ENCODE measurements at regions not wholly inside any gene's neighbourhood (a gene's known extent, or its start where the extent isn't known, plus 50 kb on each side); places are given as distances from the start of the nearest gene placed in this dataset.

DNA sequence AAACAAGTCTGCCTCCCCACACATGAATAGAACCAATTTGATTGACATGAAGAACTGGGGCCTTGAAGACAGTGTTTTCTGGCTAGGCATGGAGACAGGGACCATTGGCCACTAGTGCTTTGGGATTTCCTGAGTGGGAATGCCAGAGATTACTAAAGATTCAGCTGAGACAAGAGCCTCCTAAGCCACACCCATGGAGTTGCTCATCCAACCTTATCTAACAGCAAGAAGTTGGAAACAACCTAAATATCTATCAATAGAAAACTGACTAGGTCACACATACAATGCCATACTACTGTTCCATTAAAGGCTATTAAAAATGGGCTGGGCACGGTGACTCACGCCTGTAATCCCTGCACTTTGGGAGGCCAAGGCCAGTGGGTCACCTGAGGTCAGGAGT, 184.1 kb downstream of the ZBTB18 start:
- TF ChIP-seq, protein P1, sequence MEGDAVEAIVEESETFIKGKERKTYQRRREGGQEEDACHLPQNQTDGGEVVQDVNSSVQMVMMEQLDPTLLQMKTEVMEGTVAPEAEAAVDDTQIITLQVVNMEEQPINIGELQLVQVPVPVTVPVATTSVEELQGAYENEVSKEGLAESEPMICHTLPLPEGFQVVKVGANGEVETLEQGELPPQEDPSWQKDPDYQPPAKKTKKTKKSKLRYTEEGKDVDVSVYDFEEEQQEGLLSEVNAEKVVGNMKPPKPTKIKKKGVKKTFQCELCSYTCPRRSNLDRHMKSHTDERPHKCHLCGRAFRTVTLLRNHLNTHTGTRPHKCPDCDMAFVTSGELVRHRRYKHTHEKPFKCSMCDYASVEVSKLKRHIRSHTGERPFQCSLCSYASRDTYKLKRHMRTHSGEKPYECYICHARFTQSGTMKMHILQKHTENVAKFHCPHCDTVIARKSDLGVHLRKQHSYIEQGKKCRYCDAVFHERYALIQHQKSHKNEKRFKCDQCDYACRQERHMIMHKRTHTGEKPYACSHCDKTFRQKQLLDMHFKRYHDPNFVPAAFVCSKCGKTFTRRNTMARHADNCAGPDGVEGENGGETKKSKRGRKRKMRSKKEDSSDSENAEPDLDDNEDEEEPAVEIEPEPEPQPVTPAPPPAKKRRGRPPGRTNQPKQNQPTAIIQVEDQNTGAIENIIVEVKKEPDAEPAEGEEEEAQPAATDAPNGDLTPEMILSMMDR (IDR thresholded peaks at IDR 0.05; ENCODE audit: control extremely low read depth, extremely low read depth) = no peak
- 90 to 98% methylated on average over 2 of the region's 2 CpGs for WGBS, 2 donors

DNA sequence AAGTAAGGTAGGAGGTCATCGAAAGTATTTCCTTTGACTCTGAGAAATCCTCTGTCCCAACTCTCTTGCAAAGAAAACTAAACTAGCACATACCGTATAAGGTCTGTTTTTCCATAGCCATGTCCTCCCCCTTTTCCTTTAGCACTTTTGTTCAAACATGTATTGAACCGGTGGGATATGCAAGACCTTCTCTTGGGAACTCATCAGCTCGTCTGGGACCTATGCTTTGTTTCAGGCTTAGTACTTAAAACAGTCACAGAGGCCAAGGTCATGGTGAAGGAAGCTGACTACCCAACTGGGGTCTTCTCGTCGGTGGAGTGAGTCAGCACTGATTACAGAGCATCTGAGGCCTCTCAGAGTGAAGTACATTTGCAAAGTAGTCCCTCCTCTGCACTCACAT, 185.0 kb downstream of the ZBTB18 start:
- 84 to 89% methylated on average over 6 of the region's 6 CpGs for WGBS, 2 donors
- no peak for ATAC-seq (ENCODE audit: insufficient read depth, low FRiP score)
- no peak overlapping the region for H3K27ac ChIP-seq (ENCODE audit: low read depth in 1 of 2, low read length in 1 of 2)
- no peaks in the 10 kb centered on the region for H3K36me3 ChIP-seq (ENCODE audit: control insufficient read depth in 4 of 4, insufficient read depth in 4 of 4, low read length in 4 of 4)
- TF ChIP-seq, protein P1 (IDR thresholded peaks at IDR 0.05; ENCODE audit: control extremely low read depth, extremely low read depth) = no peak
- peaks cover 0 to 9% (median 0%) of the 10 kb centered on the region in 5 donors for H3K4me1 ChIP-seq (ENCODE audit: control insufficient read depth in 5 of 5, insufficient read depth in 5 of 5, low read length in 5 of 5)
- H3K27me3 ChIP-seq (ENCODE audit: control insufficient read depth in 3 of 3, insufficient read depth in 3 of 3, low read length in 2 of 3) = no peaks in the 10 kb centered on the region
- H3K9ac ChIP-seq (ENCODE audit: insufficient read depth in 1 of 2, low read length in 2 of 2) = no peak overlapping the region
- H3K9me3 ChIP-seq (ENCODE audit: control insufficient read depth in 4 of 4, insufficient read depth in 3 of 4, low read length in 3 of 4) = peaks cover 0 to 7% (median 0%) of the 10 kb centered on the region in 4 donors
- no peak overlapping the region for H3K4me3 ChIP-seq
- DNase-seq = no peak

More for the DNA sequence above, 184.1 kb downstream of the ZBTB18 start:
- no peak overlapping the region for H3K4me3 ChIP-seq
- peaks cover 0 to 7% (median 0%) of the 10 kb centered on the region in 4 donors for H3K9me3 ChIP-seq (ENCODE audit: control insufficient read depth in 4 of 4, insufficient read depth in 3 of 4, low read length in 3 of 4)
- no peaks in the 10 kb centered on the region for H3K27me3 ChIP-seq (ENCODE audit: control insufficient read depth in 3 of 3, insufficient read depth in 3 of 3, low read length in 2 of 3)
- H3K36me3 ChIP-seq (ENCODE audit: control insufficient read depth in 4 of 4, insufficient read depth in 4 of 4, low read length in 4 of 4) = no peaks in the 10 kb centered on the region
- no peak overlapping the region for H3K9ac ChIP-seq (ENCODE audit: insufficient read depth in 1 of 2, low read length in 2 of 2)
- H3K4me1 ChIP-seq (ENCODE audit: control insufficient read depth in 5 of 5, insufficient read depth in 5 of 5, low read length in 5 of 5) = peaks cover 0 to 9% (median 0%) of the 10 kb centered on the region in 5 donors
- no peak overlapping the region for H3K27ac ChIP-seq (ENCODE audit: low read depth in 1 of 2, low read length in 1 of 2)
- DNase-seq (no peak), ATAC-seq (ENCODE audit: insufficient read depth, low FRiP score) (no peak)

DNA sequence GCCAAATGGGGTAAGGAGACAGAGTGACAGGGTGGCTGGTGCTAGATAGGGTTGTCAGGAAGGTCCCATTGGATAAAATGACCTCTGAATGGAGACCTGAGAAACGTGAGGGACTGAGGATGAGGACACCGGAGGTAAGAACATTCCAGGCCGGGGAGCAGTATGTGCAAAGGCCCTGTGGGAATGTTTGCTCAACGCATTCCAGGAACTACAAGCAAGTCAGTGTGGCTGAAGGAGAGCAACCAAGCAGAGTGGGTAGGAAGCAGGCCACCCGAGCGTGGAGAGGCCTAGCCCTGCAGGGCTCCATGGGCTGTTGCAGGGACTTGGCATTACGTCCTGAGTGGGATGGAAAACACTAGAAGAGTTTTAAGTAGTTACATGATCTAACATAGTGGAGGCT, 185.6 kb downstream of the ZBTB18 start:
- 74 to 86% methylated on average over 7 of the region's 7 CpGs for WGBS, 2 donors
- H3K9me3 ChIP-seq (ENCODE audit: control insufficient read depth in 4 of 4, insufficient read depth in 3 of 4, low read length in 3 of 4) = peaks cover 0 to 7% (median 0%) of the 10 kb centered on the region in 4 donors
- ATAC-seq (ENCODE audit: insufficient read depth, low FRiP score) = no peak
- H3K9ac ChIP-seq (ENCODE audit: insufficient read depth in 1 of 2, low read length in 2 of 2) = no peak overlapping the region
- no peak overlapping the region for H3K27ac ChIP-seq (ENCODE audit: low read depth in 1 of 2, low read length in 1 of 2)
- no peaks in the 10 kb centered on the region for H3K27me3 ChIP-seq (ENCODE audit: control insufficient read depth in 3 of 3, insufficient read depth in 3 of 3, low read length in 2 of 3)
- H3K36me3 ChIP-seq (ENCODE audit: control insufficient read depth in 4 of 4, insufficient read depth in 4 of 4, low read length in 4 of 4) = no peaks in the 10 kb centered on the region
- peaks cover 0 to 3% (median 0%) of the 10 kb centered on the region in 5 donors for H3K4me1 ChIP-seq (ENCODE audit: control insufficient read depth in 5 of 5, insufficient read depth in 5 of 5, low read length in 5 of 5)
- no peak for DNase-seq
- H3K4me3 ChIP-seq = no peak overlapping the region
- TF ChIP-seq, protein P1 (IDR thresholded peaks at IDR 0.05; ENCODE audit: control extremely low read depth, extremely low read depth) = no peak

DNA sequence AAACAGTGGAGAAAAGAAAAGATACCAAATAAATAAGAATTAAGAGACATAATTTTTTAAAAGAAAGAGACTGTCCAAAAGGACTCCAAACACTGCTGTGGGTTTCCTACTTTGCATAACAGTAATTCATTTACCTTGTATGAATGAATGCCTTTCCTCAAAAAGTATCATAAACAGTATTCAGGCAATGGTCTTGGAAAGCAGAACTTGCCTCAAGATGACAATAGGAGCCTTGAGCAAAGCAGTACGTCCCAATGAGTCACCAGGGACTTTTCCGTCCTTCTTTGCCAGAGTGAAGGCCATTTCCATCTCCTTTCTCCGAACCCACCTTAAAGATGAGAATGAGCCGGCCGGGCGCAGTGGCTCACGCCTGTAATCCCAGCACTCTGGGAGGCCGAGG, 186.4 kb downstream of the ZBTB18 start:
- Histone ChIP-seq H3K4me3 (no peak overlapping the region), H3K9ac (ENCODE audit: insufficient read depth in 1 of 2, low read length in 2 of 2) (no peak overlapping the region), H3K27me3 (ENCODE audit: control insufficient read depth in 3 of 3, insufficient read depth in 3 of 3, low read length in 2 of 3) (no peaks in the 10 kb centered on the region), H3K27ac (ENCODE audit: low read depth in 1 of 2, low read length in 1 of 2) (no peak overlapping the region), H3K36me3 (ENCODE audit: control insufficient read depth in 4 of 4, insufficient read depth in 4 of 4, low read length in 4 of 4) (no peaks in the 10 kb centered on the region), H3K9me3 (ENCODE audit: control insufficient read depth in 4 of 4, insufficient read depth in 3 of 4, low read length in 3 of 4) (peaks cover 0 to 7% (median 0%) of the 10 kb centered on the region in 4 donors), H3K4me1 (ENCODE audit: control insufficient read depth in 5 of 5, insufficient read depth in 5 of 5, low read length in 5 of 5) (peaks cover 0 to 3% (median 0%) of the 10 kb centered on the region in 5 donors)
- WGBS, 2 donors = 85% methylated on average over 8 of the region's 8 CpGs
- DNase-seq (no peak), ATAC-seq (ENCODE audit: insufficient read depth, low FRiP score) (no peak)
- TF ChIP-seq, protein P1 (IDR thresholded peaks at IDR 0.05; ENCODE audit: control extremely low read depth, extremely low read depth) = no peak

Measured in lung (tissue), 11 donors.